ENCODE measurements at regions not wholly inside any gene's neighbourhood (a gene's known extent, or its start where the extent isn't known, plus 50 kb on each side); places are given as distances from the start of the nearest gene placed in this dataset.

- no peak for DNase-seq
Observed at GRCh38 chr2:128498086-128498485, 179.4 kb upstream of the HS6ST1 start.

GRCh38 chr2:128498589-128498988, 179.9 kb upstream of the HS6ST1 start:
- no peak for DNase-seq

GRCh38 chr2:128499367-128500137, 180.9 kb upstream of the HS6ST1 start:
- DNase-seq = no peak

GRCh38 chr2:128500138-128500800, 181.6 kb upstream of the HS6ST1 start:
- no peak for DNase-seq

GRCh38 chr2:128501006-128501690, 182.5 kb upstream of the HS6ST1 start:
- DNase-seq = no peak

- DNase-seq = no peak
Observed at GRCh38 chr2:128501700-128502099, 183.0 kb upstream of the HS6ST1 start.

- DNase-seq = no peak
Observed at GRCh38 chr2:128502200-128502599, 183.5 kb upstream of the HS6ST1 start.

- no peak for DNase-seq
Observed at GRCh38 chr2:128502638-128503246, 184.1 kb upstream of the HS6ST1 start.

GRCh38 chr2:128503399-128504245, 185.0 kb upstream of the HS6ST1 start:
- no peak for DNase-seq

GRCh38 chr2:128504246-128505149, 185.8 kb upstream of the HS6ST1 start:
- no peak for DNase-seq

GRCh38 chr2:128505150-128505490, 186.5 kb upstream of the HS6ST1 start:
- DNase-seq = no peak

GRCh38 chr2:128505575-128506526, 187.2 kb upstream of the HS6ST1 start:
- DNase-seq = no peak

GRCh38 chr2:128506534-128506933, 187.9 kb upstream of the HS6ST1 start:
- no peak for DNase-seq

- no peak for DNase-seq
Observed at GRCh38 chr2:128510701-128511397, 192.2 kb upstream of the HS6ST1 start.

- DNase-seq = no peak
Observed at GRCh38 chr2:128511731-128512378, 193.2 kb upstream of the HS6ST1 start.

- no peak for DNase-seq
Observed at GRCh38 chr2:128512379-128513115, 193.9 kb upstream of the HS6ST1 start.

- no peak for DNase-seq
Observed at GRCh38 chr2:128513116-128513960, 194.7 kb upstream of the HS6ST1 start.

GRCh38 chr2:128513961-128514283, 195.3 kb upstream of the HS6ST1 start:
- no peak for DNase-seq

Measured in AML-193 (cell line).